Activated naive CD8-positive, alpha-beta T cell (primary cell): ENCODE measurements at regions not wholly inside any gene's neighbourhood (a gene's known extent, or its start where the extent isn't known, plus 50 kb on each side); places are given as distances from the start of the nearest gene placed in this dataset.

Source experiments
- H3K27ac Mint-ChIP-seq: one replicate; pipeline ENCODE4 v1.8.0; 2021; ENCODE audit warnings: mixed read lengths
- H3K27me3 Mint-ChIP-seq: one replicate; pipeline ENCODE4 v1.8.0; 2021; ENCODE audit warnings: mixed read lengths
- H3K36me3 Mint-ChIP-seq: one replicate; pipeline ENCODE4 v1.8.0; 2021; ENCODE audit warnings: mixed read lengths
- H3K4me1 Mint-ChIP-seq: one replicate; pipeline ENCODE4 v1.8.0; 2021; ENCODE audit warnings: low read depth, mixed read lengths
- H3K4me3 Mint-ChIP-seq: one replicate; pipeline ENCODE4 v1.8.0; 2021; ENCODE audit warnings: mild to moderate bottlenecking, mixed read lengths
- H3K9me3 Mint-ChIP-seq: one replicate; pipeline ENCODE4 v1.8.0; 2021; ENCODE audit warnings: low read depth, mixed read lengths

- Mint-ChIP-seq H3K4me1 (peaks cover 12% of the 10 kb centered on the region), H3K27ac (no peak overlapping the region), H3K9me3 (no peaks in the 10 kb centered on the region), H3K4me3 (no peak overlapping the region), H3K27me3 (no peaks in the 10 kb centered on the region), H3K36me3 (peaks cover 2% of the 10 kb centered on the region)
These were observed 181.2 kb upstream of the RAB4A start for GRCh38 chr1:229089586-229090208.

- Mint-ChIP-seq H3K4me1 (peaks cover 12% of the 10 kb centered on the region), H3K36me3 (no peaks in the 10 kb centered on the region), H3K4me3 (no peak overlapping the region), H3K27ac (no peak overlapping the region), H3K9me3 (no peaks in the 10 kb centered on the region), H3K27me3 (no peaks in the 10 kb centered on the region)
These were observed 179.2 kb upstream of the RAB4A start for GRCh38 chr1:229091721-229092136.

GRCh38 chr1:229092377-229093237, 178.3 kb upstream of the RAB4A start:
- Mint-ChIP-seq H3K27me3 (no peaks in the 10 kb centered on the region), H3K9me3 (no peaks in the 10 kb centered on the region), H3K4me1 (peaks cover 13% of the 10 kb centered on the region), H3K36me3 (no peaks in the 10 kb centered on the region), H3K4me3 (no peak overlapping the region), H3K27ac (no peak overlapping the region)

GRCh38 chr1:229093238-229093540, 177.7 kb upstream of the RAB4A start:
- H3K36me3 Mint-ChIP-seq = no peaks in the 10 kb centered on the region
- H3K4me3 Mint-ChIP-seq = no peak overlapping the region
- no peak overlapping the region for H3K27ac Mint-ChIP-seq
- H3K4me1 Mint-ChIP-seq = peaks cover 16% of the 10 kb centered on the region
- H3K9me3 Mint-ChIP-seq = no peaks in the 10 kb centered on the region
- H3K27me3 Mint-ChIP-seq = no peaks in the 10 kb centered on the region

DNA sequence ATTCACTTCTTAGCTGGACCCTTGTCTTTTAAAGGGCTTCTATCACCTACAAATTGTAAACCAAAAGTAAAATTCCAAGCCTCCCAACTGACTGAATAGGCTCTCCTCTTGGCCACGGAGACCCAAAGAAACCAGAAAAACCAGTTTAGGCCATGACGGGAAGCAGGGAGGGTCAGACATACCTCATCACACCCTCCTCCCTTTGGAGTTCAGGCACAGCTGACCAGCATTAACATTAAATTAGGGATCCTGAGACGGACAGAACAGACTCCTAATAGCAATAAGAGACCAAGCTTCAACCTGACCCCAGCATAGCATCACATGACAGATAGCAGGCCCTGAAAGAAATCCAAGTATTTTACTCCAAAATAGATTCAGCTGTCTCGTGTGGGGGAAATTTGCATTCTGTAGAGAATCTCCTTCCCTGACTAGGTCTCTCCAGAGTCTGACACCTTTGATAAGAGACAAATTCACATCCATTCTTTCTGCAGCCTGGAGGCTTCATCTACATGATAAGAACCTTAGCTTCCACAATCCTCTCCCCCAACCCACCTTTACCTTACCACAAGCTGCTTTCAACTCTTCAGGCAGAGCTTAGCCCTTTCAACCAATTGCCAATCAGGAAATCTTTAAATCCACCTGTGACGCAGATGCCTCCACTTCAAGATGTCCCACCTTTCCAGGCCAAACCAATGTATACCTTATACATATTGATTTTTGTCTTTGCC, 177.1 kb upstream of the RAB4A start:
- Mint-ChIP-seq H3K36me3 (no peaks in the 10 kb centered on the region), H3K9me3 (no peaks in the 10 kb centered on the region), H3K27me3 (no peaks in the 10 kb centered on the region), H3K27ac (no peak overlapping the region), H3K4me3 (no peak overlapping the region), H3K4me1 (peaks cover 16% of the 10 kb centered on the region)

DNA sequence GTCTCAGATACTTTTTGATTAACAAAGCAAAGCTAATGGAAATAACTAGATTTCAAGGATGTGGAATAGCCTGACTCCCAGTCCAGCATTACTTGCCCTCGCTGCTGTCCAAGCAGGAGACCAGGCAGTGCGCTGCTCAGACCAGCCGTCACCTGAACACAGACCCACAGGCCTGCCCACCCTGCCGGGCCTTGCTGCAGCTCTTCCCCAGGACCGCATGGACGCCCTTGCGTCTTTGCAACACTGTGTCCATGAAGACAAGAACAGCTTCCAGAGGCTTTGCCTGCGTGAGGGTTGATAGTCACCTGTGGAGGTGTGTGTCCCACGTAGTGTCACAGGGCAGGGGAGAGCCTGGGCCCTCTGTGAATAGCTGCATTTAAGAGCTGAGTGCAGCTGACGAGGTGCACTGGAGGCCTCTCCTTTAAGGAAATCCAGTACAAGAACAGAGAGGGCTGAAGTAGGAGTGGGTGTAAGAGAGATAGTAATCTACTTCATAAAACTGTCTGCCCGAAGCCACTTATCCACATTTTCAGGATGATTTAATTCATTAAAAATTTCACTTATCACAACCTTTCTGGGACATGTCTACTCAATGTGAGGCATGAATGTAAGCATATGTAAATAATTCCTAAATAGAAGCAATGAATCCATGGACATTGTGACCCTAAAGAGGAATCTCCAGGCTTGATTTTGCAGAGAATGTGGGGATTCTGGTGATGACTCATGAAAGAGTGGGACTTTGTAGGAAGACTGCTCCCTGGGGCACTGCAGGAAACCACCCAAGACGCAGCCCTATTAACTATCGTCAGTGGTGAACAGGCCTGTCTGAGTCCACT, 176.2 kb upstream of the RAB4A start:
- peaks cover 16% of the 10 kb centered on the region for H3K4me1 Mint-ChIP-seq
- no peaks in the 10 kb centered on the region for H3K36me3 Mint-ChIP-seq
- H3K27me3 Mint-ChIP-seq = no peaks in the 10 kb centered on the region
- no peaks in the 10 kb centered on the region for H3K9me3 Mint-ChIP-seq
- H3K27ac Mint-ChIP-seq = no peak overlapping the region
- H3K4me3 Mint-ChIP-seq = no peak overlapping the region

GRCh38 chr1:229095325-229095724, 175.6 kb upstream of the RAB4A start:
- H3K4me1 Mint-ChIP-seq = peaks cover 16% of the 10 kb centered on the region
- H3K4me3 Mint-ChIP-seq = no peak overlapping the region
- no peaks in the 10 kb centered on the region for H3K36me3 Mint-ChIP-seq
- no peaks in the 10 kb centered on the region for H3K9me3 Mint-ChIP-seq
- H3K27me3 Mint-ChIP-seq = no peaks in the 10 kb centered on the region
- no peak overlapping the region for H3K27ac Mint-ChIP-seq

GRCh38 chr1:229097356-229097755, 173.6 kb upstream of the RAB4A start:
- no peak overlapping the region for H3K27ac Mint-ChIP-seq
- H3K36me3 Mint-ChIP-seq = no peaks in the 10 kb centered on the region
- no peaks in the 10 kb centered on the region for H3K9me3 Mint-ChIP-seq
- peaks cover 15% of the 10 kb centered on the region for H3K4me1 Mint-ChIP-seq
- H3K4me3 Mint-ChIP-seq = no peak overlapping the region
- no peaks in the 10 kb centered on the region for H3K27me3 Mint-ChIP-seq

DNA sequence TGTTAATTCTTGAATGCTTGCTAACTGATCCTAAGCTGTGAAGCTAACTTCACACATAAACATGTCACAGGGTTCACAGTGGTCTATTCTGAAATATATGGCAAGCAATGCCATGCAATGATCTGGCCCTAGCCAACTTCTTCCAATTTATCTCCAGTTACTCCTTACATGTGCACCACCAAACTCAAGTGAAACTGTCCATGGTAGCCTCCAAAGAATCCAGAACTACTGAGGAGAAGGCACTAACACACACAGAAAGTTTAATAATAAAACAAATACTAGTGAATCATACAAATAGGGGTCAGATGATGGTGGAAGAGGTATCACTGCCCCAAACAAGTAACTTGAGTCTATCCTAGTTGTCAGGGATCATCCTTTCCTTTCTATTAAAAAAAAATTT, 172.6 kb upstream of the RAB4A start:
- Mint-ChIP-seq H3K27me3 (no peaks in the 10 kb centered on the region), H3K4me1 (peaks cover 6% of the 10 kb centered on the region), H3K36me3 (no peaks in the 10 kb centered on the region), H3K27ac (no peak overlapping the region), H3K4me3 (no peak overlapping the region), H3K9me3 (no peaks in the 10 kb centered on the region)

DNA sequence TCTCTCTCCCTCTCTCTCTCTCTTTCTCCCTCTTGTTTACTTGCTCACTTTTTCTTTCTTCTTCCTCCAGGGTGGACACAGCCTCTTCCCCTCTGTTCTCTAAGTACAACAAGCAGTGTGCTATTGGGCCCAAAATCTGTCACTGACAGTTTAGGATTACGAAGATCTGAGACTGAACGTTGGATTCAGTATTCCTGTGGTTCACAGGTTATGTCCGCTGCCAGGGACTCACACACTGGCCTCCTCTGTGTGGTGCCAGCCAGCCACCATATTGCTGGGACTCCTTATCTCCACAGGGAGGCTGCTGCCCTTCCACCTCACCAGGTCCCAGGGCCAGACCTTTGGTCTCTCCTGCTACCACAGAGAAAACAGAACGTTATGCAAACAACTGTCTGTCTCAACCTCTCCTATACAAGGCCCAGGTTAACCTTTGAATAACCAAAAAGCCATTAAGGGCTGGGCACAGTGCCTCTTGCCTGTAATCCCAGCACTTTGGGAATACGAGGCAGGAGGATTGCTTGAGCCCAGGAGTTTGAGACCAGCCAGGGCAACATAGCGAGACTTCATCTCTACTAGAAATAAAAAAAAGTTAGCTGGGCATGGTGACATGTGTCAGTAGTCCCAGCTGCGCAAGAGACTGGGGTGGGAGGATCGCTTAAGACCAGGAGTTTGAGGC, 171.9 kb upstream of the RAB4A start:
- Mint-ChIP-seq H3K4me1 (peaks cover 3% of the 10 kb centered on the region), H3K36me3 (no peaks in the 10 kb centered on the region), H3K27ac (no peak overlapping the region), H3K27me3 (no peaks in the 10 kb centered on the region), H3K9me3 (no peaks in the 10 kb centered on the region), H3K4me3 (no peak overlapping the region)

DNA sequence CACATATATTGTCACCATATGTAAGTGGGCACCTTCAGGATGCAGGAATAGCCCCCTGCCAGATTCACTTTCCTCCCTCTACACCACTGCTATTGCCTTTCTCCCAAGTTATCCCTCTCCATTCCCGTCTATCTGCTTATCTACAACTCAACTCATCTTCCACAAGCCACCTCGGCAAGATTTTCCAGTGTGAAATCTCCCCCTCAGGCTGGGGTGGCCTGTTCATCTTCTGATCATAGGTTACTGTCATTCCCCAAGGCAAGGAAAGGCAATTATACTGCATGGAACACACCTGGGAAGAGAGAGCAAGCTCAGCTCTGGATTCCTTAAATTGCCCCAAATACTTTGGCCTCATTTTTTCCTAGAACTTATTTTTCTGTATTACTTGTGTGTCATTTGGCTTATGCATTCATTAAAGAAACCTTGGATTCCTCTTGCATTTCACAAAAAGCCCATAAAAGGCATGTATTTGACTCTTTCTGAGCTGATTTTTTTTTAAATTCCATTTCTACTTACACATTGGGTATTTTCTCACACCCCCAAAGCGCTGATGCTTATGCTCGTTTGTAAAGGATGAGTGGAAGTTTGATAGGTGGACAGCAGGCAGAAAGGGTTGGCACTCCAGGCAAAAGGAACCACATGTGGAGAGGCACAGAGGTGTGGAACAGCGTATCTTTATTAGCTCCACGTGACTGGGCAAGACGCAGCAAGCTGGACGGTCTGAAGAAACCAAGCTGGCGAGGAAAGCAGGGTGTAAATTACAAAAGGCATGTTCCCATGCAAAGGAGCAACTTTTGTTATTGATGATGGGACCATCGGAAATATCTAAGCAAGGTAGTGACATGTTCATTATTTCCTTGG, 169.7 kb upstream of the RAB4A start:
- Mint-ChIP-seq H3K36me3 (no peaks in the 10 kb centered on the region), H3K27ac (no peak overlapping the region), H3K9me3 (no peaks in the 10 kb centered on the region), H3K4me3 (no peak overlapping the region), H3K27me3 (no peaks in the 10 kb centered on the region), H3K4me1 (peaks cover 3% of the 10 kb centered on the region)

DNA sequence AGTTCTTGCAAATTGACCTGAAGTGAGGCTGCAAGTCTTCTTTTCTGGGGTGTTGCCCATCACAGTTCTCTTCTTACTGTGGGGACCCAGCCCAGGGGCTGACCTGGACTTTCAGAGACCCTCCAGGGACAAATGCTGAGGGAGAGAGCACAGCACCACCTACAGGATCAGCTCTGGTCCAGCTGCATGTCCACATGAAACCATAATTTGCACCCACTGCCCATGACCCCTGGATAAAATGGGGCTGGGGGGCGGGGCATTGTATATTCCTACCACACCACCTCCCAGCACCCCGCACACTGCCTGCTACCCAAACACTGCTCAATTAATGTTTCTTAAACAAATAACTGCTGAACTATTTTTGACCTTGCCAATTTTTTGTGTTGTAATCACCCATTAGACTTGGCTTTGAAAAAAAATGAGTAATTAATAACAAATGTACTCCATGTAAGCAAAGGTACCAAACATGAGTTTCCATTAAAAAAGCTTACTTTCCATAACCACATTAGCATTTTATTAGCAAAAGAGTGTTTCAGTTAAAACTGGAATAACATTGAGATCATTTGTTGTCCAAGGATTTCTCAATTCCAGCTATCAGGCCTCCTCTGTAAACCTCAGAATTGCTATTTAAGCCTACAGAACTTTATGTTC, 168.0 kb upstream of the RAB4A start:
- H3K27me3 Mint-ChIP-seq = no peaks in the 10 kb centered on the region
- H3K4me1 Mint-ChIP-seq = peaks cover 4% of the 10 kb centered on the region
- H3K9me3 Mint-ChIP-seq = no peaks in the 10 kb centered on the region
- H3K27ac Mint-ChIP-seq = no peak overlapping the region
- H3K36me3 Mint-ChIP-seq = peaks cover 3% of the 10 kb centered on the region
- no peak overlapping the region for H3K4me3 Mint-ChIP-seq

GRCh38 chr1:229104654-229105053, 166.3 kb upstream of the RAB4A start:
- no peaks in the 10 kb centered on the region for H3K9me3 Mint-ChIP-seq
- peaks cover 3% of the 10 kb centered on the region for H3K36me3 Mint-ChIP-seq
- no peak overlapping the region for H3K4me3 Mint-ChIP-seq
- no peaks in the 10 kb centered on the region for H3K27me3 Mint-ChIP-seq
- peaks cover 4% of the 10 kb centered on the region for H3K4me1 Mint-ChIP-seq
- H3K27ac Mint-ChIP-seq = no peak overlapping the region
